Natural killer cell treated with Interleukin-12 subunit alpha and Interleukin-12 subunit beta and Interleukin-15 and Interleukin-18, amount 100 ng/mL, for 72 hours (primary cell): ENCODE measurements at regions not wholly inside any gene's neighbourhood (a gene's known extent, or its start where the extent isn't known, plus 50 kb on each side); places are given as distances from the start of the nearest gene placed in this dataset.
"Not testable (repeated sequence)": the region's sequence is repeated elsewhere in the genome, so short reads cannot be mapped to it uniquely, and the experiment has no call there.

Experiments
- ATAC-seq, 2 donors: fragments of 150-1000 bp; cut with Tn5 transposase in 1 of 2; sonication (Bioruptor Pico), chemical (Tn5 transposase) in 1 of 2; 2 replicates each; pipeline ENCODE4 v1.10.0; 2021
- DNase-seq: peaks from one replicate; pipeline ENCODE4 v3.0.0; 2022; ENCODE audit warnings: low spot score
- H3K27ac Mint-ChIP-seq, 2 donors: 1 replicate in 1 of 2; 2 replicates in 1 of 2; pipeline ENCODE4 v1.8.0; 2022; ENCODE audit warnings: mixed read lengths in 2 of 2, mild to moderate bottlenecking in 1 of 2, moderate library complexity in 1 of 2
- H3K27me3 Mint-ChIP-seq, 2 donors: 1 replicate in 1 of 2; 2 replicates in 1 of 2; pipeline ENCODE4 v1.8.0; 2022; ENCODE audit warnings: mixed read lengths in 2 of 2
- H3K36me3 Mint-ChIP-seq: one replicate; pipeline ENCODE4 v1.8.0; 2022; ENCODE audit warnings: mixed read lengths
- H3K4me1 Mint-ChIP-seq, 2 donors: 1 replicate in 1 of 2; 2 replicates in 1 of 2; pipeline ENCODE4 v1.8.0; 2022; ENCODE audit warnings: low read depth in 2 of 2, mixed read lengths in 2 of 2, mild to moderate bottlenecking in 1 of 2
- H3K4me3 Mint-ChIP-seq: one replicate; pipeline ENCODE4 v1.8.0; 2022; ENCODE audit warnings: mixed read lengths
- H3K9me3 Mint-ChIP-seq: 2 replicates; pipeline ENCODE4 v1.8.0; 2022; ENCODE audit warnings: mixed read lengths

- peaks cover 0 to under 1% of the 10 kb centered on the region in 2 donors for H3K27me3 Mint-ChIP-seq
- H3K4me1 Mint-ChIP-seq = peaks cover 21 to 32% of the 10 kb centered on the region in 2 donors
- H3K9me3 Mint-ChIP-seq = no peaks in the 10 kb centered on the region
- DNase-seq (no peak), ATAC-seq (no peak)
- no peak overlapping the region for H3K4me3 Mint-ChIP-seq
- no peaks in the 10 kb centered on the region for H3K36me3 Mint-ChIP-seq
- H3K27ac Mint-ChIP-seq = peak overlapping the region in 1 of 2 donors; percentile 38
Observed at GRCh38 chr6:135622081-135622480, 124.5 kb upstream of the AHI1 start.

GRCh38 chr6:135623979-135624378 lies 126.4 kb upstream of the AHI1 start:
- Mint-ChIP-seq H3K27me3 (no peaks in the 10 kb centered on the region), H3K4me3 (peak overlapping the region; percentile 50), H3K4me1 (peaks cover 21 to 38% of the 10 kb centered on the region in 2 donors), H3K27ac (peak overlapping the region; percentile 6 to 66), H3K9me3 (no peaks in the 10 kb centered on the region), H3K36me3 (no peaks in the 10 kb centered on the region)
- no peak for ATAC-seq
- DNase-seq = no peak

GRCh38 chr6:135624402-135625295 lies 127.1 kb upstream of the AHI1 start:
- peak; percentile 59 to 81 for ATAC-seq
- H3K27ac Mint-ChIP-seq = peak overlapping the region; percentile 6 to 66
- H3K36me3 Mint-ChIP-seq = no peaks in the 10 kb centered on the region
- DNase-seq = no peak
- peaks cover 21 to 38% of the 10 kb centered on the region in 2 donors for H3K4me1 Mint-ChIP-seq
- no peaks in the 10 kb centered on the region for H3K27me3 Mint-ChIP-seq
- H3K4me3 Mint-ChIP-seq = peak overlapping the region; percentile 50
- H3K9me3 Mint-ChIP-seq = no peaks in the 10 kb centered on the region

GRCh38 chr6:135626001-135626400 lies 128.5 kb upstream of the AHI1 start:
- DNase-seq, H3K9me3 Mint-ChIP-seq, H3K27me3 Mint-ChIP-seq, ATAC-seq, H3K36me3 Mint-ChIP-seq, H3K4me3 Mint-ChIP-seq: not testable (repeated sequence)
- Mint-ChIP-seq H3K27ac (peak overlapping the region in 1 of 2 donors; percentile 66), H3K4me1 (peaks cover 21 to 38% of the 10 kb centered on the region in 2 donors)

- Mint-ChIP-seq H3K27ac (no peak overlapping the region), H3K9me3 (no peaks in the 10 kb centered on the region), H3K27me3 (peaks cover 0 to 8% of the 10 kb centered on the region in 2 donors), H3K4me3 (no peak overlapping the region), H3K4me1 (peaks cover 21 to 36% of the 10 kb centered on the region in 2 donors), H3K36me3 (no peaks in the 10 kb centered on the region)
- DNase-seq (no peak), ATAC-seq (no peak)
Observed at GRCh38 chr6:135627092-135627715, 129.7 kb upstream of the AHI1 start.

- H3K27ac Mint-ChIP-seq = no peak overlapping the region
- H3K36me3 Mint-ChIP-seq = no peaks in the 10 kb centered on the region
- no peak overlapping the region for H3K4me3 Mint-ChIP-seq
- H3K4me1 Mint-ChIP-seq = peaks cover 0 to 6% of the 10 kb centered on the region in 2 donors
- H3K9me3 Mint-ChIP-seq = peaks cover 4% of the 10 kb centered on the region
- DNase-seq = no peak
- ATAC-seq = peak in 1 of 2 donors; percentile 52
- peaks cover 15 to 16% of the 10 kb centered on the region in 2 donors for H3K27me3 Mint-ChIP-seq
Observed at GRCh38 chr6:135630789-135631376, 133.3 kb upstream of the AHI1 start.

GRCh38 chr6:135631821-135632220 lies 134.3 kb upstream of the AHI1 start:
- Mint-ChIP-seq H3K27me3 (peaks cover 18 to 20% of the 10 kb centered on the region in 2 donors), H3K36me3 (no peaks in the 10 kb centered on the region), H3K4me3 (no peak overlapping the region), H3K4me1 (peaks cover 0 to 6% of the 10 kb centered on the region in 2 donors), H3K27ac (no peak overlapping the region), H3K9me3 (peaks cover 4% of the 10 kb centered on the region)
- DNase-seq (no peak), ATAC-seq (no peak)

GRCh38 chr6:135633573-135633972 lies 136.0 kb upstream of the AHI1 start:
- peaks cover 18 to 20% of the 10 kb centered on the region in 2 donors for H3K27me3 Mint-ChIP-seq
- H3K4me3 Mint-ChIP-seq = no peak overlapping the region
- H3K9me3 Mint-ChIP-seq = peaks cover 4% of the 10 kb centered on the region
- no peaks in the 10 kb centered on the region for H3K4me1 Mint-ChIP-seq
- H3K36me3 Mint-ChIP-seq = no peaks in the 10 kb centered on the region
- H3K27ac Mint-ChIP-seq = no peak overlapping the region
- no peak for ATAC-seq
- no peak for DNase-seq

- H3K9me3 Mint-ChIP-seq = peaks cover 4% of the 10 kb centered on the region
- H3K27me3 Mint-ChIP-seq = peaks cover 19 to 20% of the 10 kb centered on the region in 2 donors
- H3K4me1 Mint-ChIP-seq = peaks cover 9 to 11% of the 10 kb centered on the region in 2 donors
- no peak overlapping the region for H3K27ac Mint-ChIP-seq
- DNase-seq = no peak
- ATAC-seq = no peak
- no peaks in the 10 kb centered on the region for H3K36me3 Mint-ChIP-seq
- H3K4me3 Mint-ChIP-seq = no peak overlapping the region
Observed at GRCh38 chr6:135637701-135638100, 140.2 kb upstream of the AHI1 start.

- H3K9me3 Mint-ChIP-seq = peaks cover 4% of the 10 kb centered on the region
- ATAC-seq (no peak), DNase-seq (no peak)
- peaks cover 19 to 20% of the 10 kb centered on the region in 2 donors for H3K27me3 Mint-ChIP-seq
- H3K4me3 Mint-ChIP-seq = no peak overlapping the region
- peaks cover 9 to 14% of the 10 kb centered on the region in 2 donors for H3K4me1 Mint-ChIP-seq
- no peak overlapping the region for H3K27ac Mint-ChIP-seq
- H3K36me3 Mint-ChIP-seq = no peaks in the 10 kb centered on the region
Observed at GRCh38 chr6:135638108-135638507, 140.6 kb upstream of the AHI1 start.

- H3K27me3 Mint-ChIP-seq = peaks cover 7 to 11% of the 10 kb centered on the region in 2 donors
- ATAC-seq = no peak
- peaks cover 9 to 15% of the 10 kb centered on the region in 2 donors for H3K4me1 Mint-ChIP-seq
- H3K4me3 Mint-ChIP-seq = no peak overlapping the region
- H3K36me3 Mint-ChIP-seq = no peaks in the 10 kb centered on the region
- H3K27ac Mint-ChIP-seq = no peak overlapping the region
- H3K9me3 Mint-ChIP-seq = no peaks in the 10 kb centered on the region
- no peak for DNase-seq
Observed at GRCh38 chr6:135640048-135640447, 142.5 kb upstream of the AHI1 start.

GRCh38 chr6:135640449-135641111 lies 143.0 kb upstream of the AHI1 start:
- no peaks in the 10 kb centered on the region for H3K9me3 Mint-ChIP-seq
- no peak overlapping the region for H3K27ac Mint-ChIP-seq
- ATAC-seq = peak; percentile 51 to 68

GRCh38 chr6:135642912-135643311 lies 145.4 kb upstream of the AHI1 start:
- no peak overlapping the region for H3K4me3 Mint-ChIP-seq
- ATAC-seq (no peak), DNase-seq (no peak)
- no peak overlapping the region for H3K27ac Mint-ChIP-seq
- no peaks in the 10 kb centered on the region for H3K36me3 Mint-ChIP-seq
- H3K9me3 Mint-ChIP-seq = no peaks in the 10 kb centered on the region
- peaks cover 9 to 26% of the 10 kb centered on the region in 2 donors for H3K4me1 Mint-ChIP-seq
- H3K27me3 Mint-ChIP-seq = peaks cover 0 to 9% of the 10 kb centered on the region in 2 donors

More at GRCh38 chr6:135640449-135641111, 143.0 kb upstream of the AHI1 start:
- H3K36me3 Mint-ChIP-seq = no peaks in the 10 kb centered on the region
- DNase-seq = no peak
- peaks cover 9 to 15% of the 10 kb centered on the region in 2 donors for H3K4me1 Mint-ChIP-seq
- H3K27me3 Mint-ChIP-seq = peaks cover 7 to 11% of the 10 kb centered on the region in 2 donors
- H3K4me3 Mint-ChIP-seq = peak overlapping the region; percentile 2
